SK-N-SH treated with all-trans-retinoic acid at 6 μM for 48 hours (cell line): ENCODE measurements at regions not wholly inside any gene's neighbourhood (a gene's known extent, or its start where the extent isn't known, plus 50 kb on each side); places are given as distances from the start of the nearest gene placed in this dataset.

Experiments used
- BACH2 ChIP-seq: fragments of 250-450 bp; sonication (Bioruptor Pico); IDR thresholded peaks from 2 replicates; pipeline ENCODE4 v1.9.0; 2021; ENCODE audit warnings: mild to moderate bottlenecking, borderline replicate concordance
- CSDC2 ChIP-seq: fragments of 250-450 bp; sonication (Bioruptor Pico); IDR thresholded peaks from 2 replicates; pipeline ENCODE4 v1.5.0; 2020; ENCODE audit warnings: mild to moderate bottlenecking, moderate library complexity
- PATZ1 ChIP-seq: fragments of 250-450 bp; sonication (Bioruptor Pico); IDR thresholded peaks from 2 replicates; pipeline ENCODE4 v1.8.0; 2020; ENCODE audit warnings: mild to moderate bottlenecking, moderate library complexity, borderline replicate concordance
- POU6F1 ChIP-seq: fragments of 250-450 bp; sonication (Bioruptor Pico); IDR thresholded peaks from 2 replicates; pipeline ENCODE4 v1.8.0; 2021; ENCODE audit warnings: low read depth, mild to moderate bottlenecking, moderate library complexity, borderline replicate concordance
- RARB ChIP-seq: fragments of 250-450 bp; sonication (Bioruptor Pico); IDR thresholded peaks from 2 replicates; pipeline ENCODE4 v1.8.0; 2021; ENCODE audit warnings: mild to moderate bottlenecking, moderate library complexity
- SNAI2 ChIP-seq: fragments of 250-450 bp; sonication (Bioruptor Pico); IDR thresholded peaks from 2 replicates; pipeline ENCODE4 v1.5.0; 2020; ENCODE audit warnings: mild to moderate bottlenecking, moderate library complexity
- TCF4 ChIP-seq: fragments of 250-450 bp; sonication (Bioruptor Pico); IDR thresholded peaks from 2 replicates; pipeline ENCODE4 v1.8.0; 2021; ENCODE audit warnings: mild to moderate bottlenecking, moderate library complexity, borderline replicate concordance
- TSHZ2 ChIP-seq: fragments of 250-450 bp; sonication (Bioruptor Pico); IDR thresholded peaks from 2 replicates; pipeline ENCODE4 v1.5.0; 2020; ENCODE audit warnings: mild to moderate bottlenecking, moderate library complexity
- ZFP3 ChIP-seq: fragments of 250-450 bp; sonication (Bioruptor Pico); IDR thresholded peaks from 2 replicates; pipeline ENCODE4 v1.5.0; 2020; ENCODE audit warnings: mild to moderate bottlenecking, moderate library complexity
- ZFP30 ChIP-seq: fragments of 450-650 bp; formaldehyde crosslinking; IDR thresholded peaks from 2 replicates; pipeline ENCODE4 v1.5.0; 2022; ENCODE audit warnings: mild to moderate bottlenecking, moderate library complexity

DNA sequence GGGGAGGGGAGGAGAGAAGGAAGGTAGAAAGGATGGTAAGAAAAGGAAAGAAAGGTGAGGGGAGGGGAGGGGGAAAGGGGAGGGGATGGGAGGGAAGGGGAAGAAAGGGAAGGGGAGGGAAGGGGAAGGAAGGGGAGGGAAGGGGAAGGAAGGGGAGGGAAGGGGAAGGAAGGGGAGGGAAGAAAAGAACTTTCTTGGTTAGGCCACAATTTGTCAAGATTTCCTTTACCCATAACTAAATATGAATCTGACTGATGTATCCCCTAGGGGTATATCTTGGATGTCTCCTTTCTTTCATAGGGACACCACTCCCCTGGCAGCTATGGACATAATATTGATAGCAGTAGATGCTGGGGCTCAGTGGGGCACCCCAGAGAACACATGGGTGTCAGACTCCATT is 54.4 kb upstream of the PRELP start:
- TF ChIP-seq PATZ1 (no peak), ZFP30 (CRISPR knock-in tag) (no peak), SNAI2 (CRISPR knock-in tag) (no peak), RARB (CRISPR knock-in tag) (no peak), CSDC2 (CRISPR knock-in tag) (no peak), TSHZ2 (CRISPR knock-in tag) (no peak), TCF4 (CRISPR knock-in tag) (no peak), POU6F1 (no peak), BACH2 (no peak), ZFP3 (CRISPR knock-in tag) (no peak)
